ENCODE measurements at regions not wholly inside any gene's neighbourhood (a gene's known extent, or its start where the extent isn't known, plus 50 kb on each side); places are given as distances from the start of the nearest gene placed in this dataset.

DNA sequence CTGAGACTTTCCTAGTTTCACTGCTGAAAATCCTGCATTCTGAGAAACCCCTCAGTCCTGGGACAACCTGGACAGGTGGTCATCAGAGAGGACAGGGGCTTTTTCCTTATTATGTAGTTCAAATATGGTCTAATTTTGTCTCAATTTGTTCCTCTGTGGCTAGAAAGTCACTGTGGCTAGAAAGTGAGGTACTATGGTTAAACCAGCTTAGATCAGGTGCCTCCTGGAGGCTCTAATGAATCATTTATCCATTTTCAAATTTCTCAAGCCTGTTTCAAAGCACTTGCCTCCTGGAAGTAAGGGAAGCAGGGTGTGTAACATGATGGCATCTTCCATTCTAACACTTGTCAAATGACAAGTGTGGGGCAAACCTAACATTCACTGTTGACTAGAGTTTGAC, 326.8 kb downstream of the PIK3C3 start:
- TF ChIP-seq CTCF (IDR thresholded peaks at IDR 0.05 in 8 of 11, conservative IDR thresholded peaks at IDR 0.05 in 3 of 11) (no peak), POLR2AphosphoS5 (IDR thresholded peaks at IDR 0.05) (no peak)

All from spleen (tissue), 7 donors.